Endothelial cell of umbilical vein (primary cell): ENCODE measurements at regions not wholly inside any gene's neighbourhood (a gene's known extent, or its start where the extent isn't known, plus 50 kb on each side); places are given as distances from the start of the nearest gene placed in this dataset.

ENCODE experiments used
- BruUV-seq: library from RNA; stranded (reverse); fragments of 400-500 nt; replicated peaks from 2 replicates; lab custom pipeline; 2021; lab: Mats Ljungman, UMichigan
- CTCF ChIA-PET: fragments of 300-600, 350-600 bp; sonication (Branson Sonifier 250); formaldehyde crosslinking; loops from one replicate; lab custom pipeline; 2021; ENCODE audit warnings: antibody characterized with exemption, inconsistent platforms; lab: Charles Lee
- POLR2A ChIA-PET: fragments of 300-600, 350-600 bp; sonication (Branson Sonifier 250); formaldehyde crosslinking; loops from one replicate; lab custom pipeline; 2021; ENCODE audit warnings: antibody characterized with exemption, inconsistent platforms; lab: Charles Lee
- DNase-seq: peaks from one replicate; pipeline ENCODE4 v3.0.0-alpha.2; 2011; ENCODE audit warnings: low read depth, low spot score
- FAIRE-seq: peaks from 2 replicates; lab custom pipeline; 2011; peaks lifted over from hg19 to GRCh38; lab: Jason Lieb, UNC
- H2AFZ ChIP-seq: 2 replicates; pipeline ENCODE4 v1.6.0; 2012; ENCODE audit warnings: low read depth, low read length, control low read depth, inconsistent platforms
- H3K27ac ChIP-seq: 2 replicates; pipeline ENCODE4 v1.5.1; 2011; ENCODE audit warnings: low read depth, mild to moderate bottlenecking, control low read depth, low read length, moderate library complexity; ENCODE audit not compliant: insufficient read depth
- H3K27me3 ChIP-seq, 2 experiments: 2 replicates each; pipeline versions ENCODE4 v1.6.0 to v1.6.1; 2011; ENCODE audit warnings: low read length in 2 of 2, mixed read lengths in 1 of 2; ENCODE audit not compliant: control insufficient read depth in 2 of 2, insufficient read depth in 2 of 2
- H3K36me3 ChIP-seq, 2 experiments: 2 replicates in 1 of 2; 3 replicates in 1 of 2; pipeline ENCODE4 v1.5.1; 2011; ENCODE audit warnings: low read length in 2 of 2, mild to moderate bottlenecking in 1 of 2, moderate library complexity in 1 of 2; ENCODE audit not compliant: control insufficient read depth in 2 of 2, insufficient read depth in 2 of 2; ENCODE audit errors: extremely low read depth in 1 of 2
- H3K4me1 ChIP-seq: 3 replicates; pipeline ENCODE4 v1.5.1; 2011; ENCODE audit warnings: mild to moderate bottlenecking, low read length; ENCODE audit not compliant: control insufficient read depth, insufficient read depth; ENCODE audit errors: extremely low read depth
- H3K4me2 ChIP-seq: 2 replicates; pipeline ENCODE4 v1.6.1; 2011; ENCODE audit warnings: low read length, control low read depth, mixed read lengths; ENCODE audit not compliant: insufficient read depth
- H3K4me3 ChIP-seq, 3 experiments: fragments of 200-600 bp in 1 of 3; sonication (generic), shearing (Covaris generic) in 1 of 3; replicated peaks in 1 of 3; 2 replicates each; pipeline ENCODE4 v1.5.1; 2011 to 2016; ENCODE audit warnings: control low read depth in 3 of 3, low read length in 3 of 3, mild to moderate bottlenecking in 2 of 3, inconsistent platforms in 1 of 3, low read depth in 1 of 3, moderate library complexity in 1 of 3; ENCODE audit not compliant: insufficient read depth in 1 of 3
- H3K79me2 ChIP-seq: 2 replicates; pipeline ENCODE4 v1.6.0; 2012; ENCODE audit warnings: low read length, inconsistent platforms; ENCODE audit not compliant: control insufficient read depth, insufficient read depth
- H3K9ac ChIP-seq: replicated peaks from 2 replicates; pipeline ENCODE3; 2011; ENCODE audit warnings: low read length, control low read depth; ENCODE audit not compliant: insufficient read depth; ENCODE audit errors: extremely low read depth
- H3K9me1 ChIP-seq: replicated peaks from 3 replicates; pipeline ENCODE4 v1.6.0; 2011; ENCODE audit warnings: mild to moderate bottlenecking, low read length; ENCODE audit not compliant: control insufficient read depth, insufficient read depth; ENCODE audit errors: extremely low read depth
- H3K9me3 ChIP-seq: replicated peaks from 2 replicates; pipeline ENCODE4 v1.5.1; 2012; ENCODE audit warnings: low read length, inconsistent platforms; ENCODE audit not compliant: control insufficient read depth, insufficient read depth
- H4K20me1 ChIP-seq: replicated peaks from 2 replicates; pipeline ENCODE3; 2011; ENCODE audit warnings: mild to moderate bottlenecking, low read length; ENCODE audit not compliant: control insufficient read depth, insufficient read depth; ENCODE audit errors: extremely low read depth
- CTCF ChIP-seq, 2 donors: IDR thresholded peaks; 1 replicate in 1 of 2; 2 replicates in 1 of 2; pipeline ENCODE4 v1.5.1; 2011; ENCODE audit warnings: low read length in 2 of 2, mild to moderate bottlenecking in 2 of 2, moderate library complexity in 2 of 2, control low read depth in 1 of 2, inconsistent platforms in 1 of 2, low read depth in 1 of 2; ENCODE audit not compliant: insufficient read depth in 1 of 2; ENCODE audit errors: extremely low read depth in 1 of 2
- MAX ChIP-seq: IDR thresholded peaks from 2 replicates; pipeline ENCODE4 v1.6.1; 2011; ENCODE audit not compliant: insufficient read depth, insufficient read length
- MYC ChIP-seq: IDR thresholded peaks from one replicate; pipeline ENCODE4 v1.6.1; 2011; ENCODE audit warnings: mild to moderate bottlenecking, low read depth, low read length
- POLR2A ChIP-seq: IDR thresholded peaks from 2 replicates; pipeline ENCODE4 v1.6.1; 2012; ENCODE audit warnings: low read depth, mild to moderate bottlenecking, control low read depth, low read length
- dilution Hi-C: fragments of 300-500 bp; cut with MboI; formaldehyde crosslinking; loops from one replicate; pipeline ENCODE4 v1.15.0; 2019; ENCODE audit warnings: low sequenced_read_pairs; ENCODE audit not compliant: extremely low pct_ligation_motif_present
- intact Hi-C: fragments of 100-400 bp; cut with micrococcal nuclease; formaldehyde crosslinking; loops from one replicate; pipeline ENCODE4 v1.10.0; 2022

- FAIRE-seq: no peak
- Histone ChIP-seq H3K36me3 (no peaks in the 10 kb centered on the region), H3K4me1 (no peaks in the 10 kb centered on the region), H3K79me2 (no peaks in the 10 kb centered on the region), H3K9me1 (no peaks in the 10 kb centered on the region), H4K20me1 (no peaks in the 10 kb centered on the region), H3K27ac (no peak overlapping the region), H3K27me3 (no peaks in the 10 kb centered on the region), H3K9ac (no peak overlapping the region), H3K4me3 (no peak overlapping the region), H3K4me2 (no peak overlapping the region), H2AFZ (no peak overlapping the region), H3K9me3 (peaks cover 2% of the 10 kb centered on the region)
- DNase-seq: no peak
- CTCF ChIA-PET: no interaction called here
- intact Hi-C loops (no loop called here), dilution Hi-C loops (no loop called here)
- no peak for TF ChIP-seq MAX
- no peak for TF ChIP-seq MYC
- no peak for TF ChIP-seq POLR2A
- no TSS peak for BruUV-seq
- POLR2A ChIA-PET: no interaction called here
These were observed 228.5 kb upstream of the EXOC2 start for GRCh38 chr6:921400-921799.

GRCh38 chr6:920512-920911 lies 227.6 kb upstream of the EXOC2 start:
- Histone ChIP-seq H2AFZ (no peak overlapping the region), H3K27ac (no peak overlapping the region), H3K79me2 (no peaks in the 10 kb centered on the region), H3K4me1 (no peaks in the 10 kb centered on the region), H3K36me3 (no peaks in the 10 kb centered on the region), H3K4me2 (no peak overlapping the region), H3K9me3 (peaks cover 2% of the 10 kb centered on the region), H3K9me1 (no peaks in the 10 kb centered on the region), H3K9ac (no peak overlapping the region), H4K20me1 (no peaks in the 10 kb centered on the region), H3K27me3 (no peaks in the 10 kb centered on the region), H3K4me3 (no peak overlapping the region)
- POLR2A ChIA-PET: no interaction called here
- FAIRE-seq: no peak
- CTCF ChIA-PET: no interaction called here
- dilution Hi-C loops: no loop called here
- no peak for DNase-seq
- TF ChIP-seq MAX (no peak), CTCF (IDR thresholded peaks at IDR 0.05; ENCODE audit: extremely low read depth in 1 of 2, insufficient read depth in 1 of 2, low read depth in 1 of 2, low read length in 2 of 2) (no peak)
- no TSS peak for BruUV-seq
- intact Hi-C loops: no loop called here
